ENCODE measurements at regions not wholly inside any gene's neighbourhood (a gene's known extent, or its start where the extent isn't known, plus 50 kb on each side); places are given as distances from the start of the nearest gene placed in this dataset.

DNA sequence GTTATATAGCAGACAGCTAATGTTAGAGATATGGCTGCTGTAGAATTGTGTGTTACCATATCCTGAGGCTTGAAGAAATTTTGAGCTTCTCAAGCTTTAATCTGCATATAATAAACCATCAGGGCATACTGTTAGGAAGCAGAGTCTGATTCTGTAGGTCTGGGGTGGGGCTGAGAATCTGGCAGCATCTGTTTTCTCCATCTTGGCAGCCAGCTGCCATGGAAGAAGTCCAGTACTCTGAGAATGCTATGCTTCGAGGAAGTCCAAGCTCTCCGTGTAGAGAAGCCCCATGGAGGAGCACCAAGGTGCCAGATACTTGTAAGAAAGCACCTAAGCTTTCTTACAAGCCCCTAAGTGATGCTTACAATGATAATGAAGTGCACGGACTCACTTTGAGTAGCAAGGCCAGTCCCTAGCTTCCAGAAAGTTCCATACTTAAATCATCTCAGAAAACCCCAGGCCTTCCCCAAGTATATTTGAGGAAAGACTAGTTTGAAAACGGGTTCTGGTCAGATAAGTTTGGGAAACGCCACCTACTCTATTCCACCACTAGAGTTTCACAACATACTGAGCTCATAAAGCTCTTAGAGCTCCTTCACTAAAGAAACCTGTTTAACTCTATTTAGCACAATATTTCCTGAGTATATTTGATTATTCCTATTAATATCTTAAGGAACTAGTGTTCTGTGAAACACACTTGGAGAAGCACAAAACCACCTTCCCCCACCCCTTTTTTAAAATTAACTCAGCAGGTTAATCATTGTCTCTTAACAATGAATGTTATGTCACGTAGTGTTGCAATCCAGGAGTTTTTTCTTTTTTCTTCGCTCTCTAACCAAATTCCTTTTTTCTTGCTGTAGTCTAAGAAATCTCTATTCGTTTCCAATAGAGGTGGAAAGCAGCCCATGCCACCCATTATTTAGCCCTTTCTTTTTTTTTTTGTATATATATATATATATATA lies 59.9 kb upstream of the RASGRP1 start:
- no peak overlapping the region for H3K4me3 ChIP-seq (replicated peaks in 1 of 3; ENCODE audit: insufficient read depth in 1 of 3, low read depth in 2 of 3, low read length in 3 of 3)
- no peak overlapping the region for H3K27ac ChIP-seq (ENCODE audit: extremely low read length, insufficient read depth, low read length)
- BruUV-seq (replicated peaks), result no TSS peak
- in situ Hi-C loops (cut with HindIII; ENCODE audit: extremely low pct_ligation_motif_present, low pct_unique_long_range_greater_than_20kb) (no loop called here), intact Hi-C loops (cut with micrococcal nuclease; ENCODE audit: unreplicated experiment) (no loop called here)
- ChIA-PET CTCF (ENCODE audit: low intra/inter-chr PET ratio, low total read pairs) (no interaction called here), POLR2A (no interaction called here)
- no peaks in the 10 kb centered on the region for H3K79me2 ChIP-seq (ENCODE audit: insufficient read depth, low read length)
- H3K4me2 ChIP-seq (ENCODE audit: low read depth, low read length), result no peak overlapping the region
- WGBS (ENCODE audit: low lambda C conversion rate), result 10% methylated on average over 8 of the region's 8 CpGs
- no peak overlapping the region for H3K9ac ChIP-seq (ENCODE audit: insufficient read depth, low read depth, low read length)
- FAIRE-seq, result no peak
- ATAC-seq, result no peak
- H3K27me3 ChIP-seq (ENCODE audit: control insufficient read depth in 1 of 2, insufficient read depth in 2 of 2, low read length in 2 of 2), result no peaks in the 10 kb centered on the region; a peak in 1 of 5 replicates
- H3K36me3 ChIP-seq (replicated peaks in 1 of 2; ENCODE audit: control insufficient read depth in 1 of 2, insufficient read depth in 2 of 2, low read length in 2 of 2), result no peaks in the 10 kb centered on the region
- no peak overlapping the region for H2AFZ ChIP-seq (ENCODE audit: low read length)
- H3K9me3 ChIP-seq (ENCODE audit: low read length), result no peaks in the 10 kb centered on the region
- TF ChIP-seq ZNF615 (CRISPR knock-in tag; IDR thresholded peaks at IDR 0.05; ENCODE audit: borderline replicate concordance) (no peak), NFKBIZ (CRISPR knock-in tag; IDR thresholded peaks at IDR 0.05) (no peak), ZNF589 (CRISPR knock-in tag; conservative IDR thresholded peaks at IDR 0.05) (no peak), SAP130 (CRISPR knock-in tag; IDR thresholded peaks at IDR 0.05; ENCODE audit: low read depth) (no peak), MTF1 (CRISPR knock-in tag; IDR thresholded peaks at IDR 0.05) (no peak), MEIS1 (CRISPR knock-in tag; IDR thresholded peaks at IDR 0.05; ENCODE audit: borderline replicate concordance) (no peak), ZNF260 (CRISPR knock-in tag; IDR thresholded peaks at IDR 0.05; ENCODE audit: borderline replicate concordance, low read depth) (no peak), ZNF253 (CRISPR knock-in tag; IDR thresholded peaks at IDR 0.05; ENCODE audit: borderline replicate concordance) (no peak), SOX5 (CRISPR knock-in tag; IDR thresholded peaks at IDR 0.05; ENCODE audit: borderline replicate concordance) (no peak), MTA3 (CRISPR knock-in tag; IDR thresholded peaks at IDR 0.05) (no peak), RBAK (CRISPR knock-in tag; IDR thresholded peaks at IDR 0.05) (no peak), PHF5A (CRISPR knock-in tag; IDR thresholded peaks at IDR 0.05; ENCODE audit: low read depth, unreplicated experiment) (no peak)
- TF ChIP-seq, protein P1, sequence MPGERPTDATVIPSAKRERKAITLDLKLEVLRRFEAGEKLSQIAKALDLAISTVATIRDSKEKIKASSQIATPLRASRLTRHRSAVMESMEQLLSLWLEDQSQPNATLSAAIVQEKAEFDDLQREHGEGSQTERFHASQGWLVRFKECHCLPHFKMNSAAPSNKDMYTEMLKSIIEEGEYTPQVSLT (CRISPR knock-in tag; IDR thresholded peaks at IDR 0.05; ENCODE audit: borderline replicate concordance, low read depth), result no peak
- TF ChIP-seq, protein P2, sequence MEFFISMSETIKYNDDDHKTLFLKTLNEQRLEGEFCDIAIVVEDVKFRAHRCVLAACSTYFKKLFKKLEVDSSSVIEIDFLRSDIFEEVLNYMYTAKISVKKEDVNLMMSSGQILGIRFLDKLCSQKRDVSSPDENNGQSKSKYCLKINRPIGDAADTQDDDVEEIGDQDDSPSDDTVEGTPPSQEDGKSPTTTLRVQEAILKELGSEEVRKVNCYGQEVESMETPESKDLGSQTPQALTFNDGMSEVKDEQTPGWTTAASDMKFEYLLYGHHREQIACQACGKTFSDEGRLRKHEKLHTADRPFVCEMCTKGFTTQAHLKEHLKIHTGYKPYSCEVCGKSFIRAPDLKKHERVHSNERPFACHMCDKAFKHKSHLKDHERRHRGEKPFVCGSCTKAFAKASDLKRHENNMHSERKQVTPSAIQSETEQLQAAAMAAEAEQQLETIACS (CRISPR knock-in tag; IDR thresholded peaks at IDR 0.05), result no peak
- TF ChIP-seq, protein P3, sequence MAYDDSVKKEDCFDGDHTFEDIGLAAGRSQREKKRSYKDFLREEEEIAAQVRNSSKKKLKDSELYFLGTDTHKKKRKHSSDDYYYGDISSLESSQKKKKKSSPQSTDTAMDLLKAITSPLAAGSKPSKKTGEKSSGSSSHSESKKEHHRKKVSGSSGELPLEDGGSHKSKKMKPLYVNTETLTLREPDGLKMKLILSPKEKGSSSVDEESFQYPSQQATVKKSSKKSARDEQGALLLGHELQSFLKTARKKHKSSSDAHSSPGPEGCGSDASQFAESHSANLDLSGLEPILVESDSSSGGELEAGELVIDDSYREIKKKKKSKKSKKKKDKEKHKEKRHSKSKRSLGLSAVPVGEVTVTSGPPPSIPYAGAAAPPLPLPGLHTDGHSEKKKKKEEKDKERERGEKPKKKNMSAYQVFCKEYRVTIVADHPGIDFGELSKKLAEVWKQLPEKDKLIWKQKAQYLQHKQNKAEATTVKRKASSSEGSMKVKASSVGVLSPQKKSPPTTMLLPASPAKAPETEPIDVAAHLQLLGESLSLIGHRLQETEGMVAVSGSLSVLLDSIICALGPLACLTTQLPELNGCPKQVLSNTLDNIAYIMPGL (CRISPR knock-in tag; IDR thresholded peaks at IDR 0.05; ENCODE audit: borderline replicate concordance in 1 of 2, low read depth in 1 of 2), result no peak
- TF ChIP-seq, protein P4, sequence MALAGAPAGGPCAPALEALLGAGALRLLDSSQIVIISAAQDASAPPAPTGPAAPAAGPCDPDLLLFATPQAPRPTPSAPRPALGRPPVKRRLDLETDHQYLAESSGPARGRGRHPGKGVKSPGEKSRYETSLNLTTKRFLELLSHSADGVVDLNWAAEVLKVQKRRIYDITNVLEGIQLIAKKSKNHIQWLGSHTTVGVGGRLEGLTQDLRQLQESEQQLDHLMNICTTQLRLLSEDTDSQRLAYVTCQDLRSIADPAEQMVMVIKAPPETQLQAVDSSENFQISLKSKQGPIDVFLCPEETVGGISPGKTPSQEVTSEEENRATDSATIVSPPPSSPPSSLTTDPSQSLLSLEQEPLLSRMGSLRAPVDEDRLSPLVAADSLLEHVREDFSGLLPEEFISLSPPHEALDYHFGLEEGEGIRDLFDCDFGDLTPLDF (CRISPR knock-in tag; IDR thresholded peaks at IDR 0.05), result no peak
- no peaks in the 10 kb centered on the region for H4K20me1 ChIP-seq (ENCODE audit: insufficient read depth, low read length)
- no peaks in the 10 kb centered on the region for H3K4me1 ChIP-seq (ENCODE audit: insufficient read depth, low read length)
- DNase-seq (ENCODE audit: low spot score), result no peak
